Uterus (tissue), 3 donors: ENCODE measurements at regions not wholly inside any gene's neighbourhood (a gene's known extent, or its start where the extent isn't known, plus 50 kb on each side); places are given as distances from the start of the nearest gene placed in this dataset.

ENCODE experiments used
- DNase-seq, 2 donors: peaks; one replicate each; pipeline ENCODE4 v3.0.0-alpha.2; 2019 to 2020
- H3K27ac ChIP-seq, 2 donors: fragments of 200-600 bp; sonication (generic); 1 replicate in 1 of 2; 2 replicates in 1 of 2; pipeline ENCODE4 v1.5.1; 2016 to 2018
- H3K27me3 ChIP-seq, 2 donors: fragments of 200-600 bp; sonication (generic); one replicate each; pipeline ENCODE4 v1.5.1; 2018 to 2019; ENCODE audit warnings: control low read depth in 1 of 2
- H3K36me3 ChIP-seq, 2 donors: fragments of 200-600 bp; sonication (generic); one replicate each; pipeline ENCODE4 v1.5.1; 2019; ENCODE audit warnings: control low read depth in 1 of 2
- H3K4me1 ChIP-seq, 2 donors: fragments of 200-600 bp; sonication (generic); one replicate each; pipeline ENCODE4 v1.5.1; 2018 to 2019; ENCODE audit warnings: control low read depth in 1 of 2
- H3K4me3 ChIP-seq, 2 donors: fragments of 200-600 bp; sonication (generic); 1 replicate in 1 of 2; 2 replicates in 1 of 2; pipeline ENCODE4 v1.5.1; 2018 to 2019; ENCODE audit warnings: mild to moderate bottlenecking in 1 of 2
- H3K9me3 ChIP-seq, 2 donors: fragments of 200-600 bp; sonication (generic); one replicate each; pipeline ENCODE4 v1.5.1; 2019; ENCODE audit warnings: control low read depth in 1 of 2
- CTCF ChIP-seq, 4 experiments: fragments of 200-600 bp in 2 of 4; fragments of 450-650 bp in 2 of 4; sonication (generic) in 2 of 4; IDR thresholded peaks; one replicate each; pipeline ENCODE4 v1.5.1; 2016 to 2019; ENCODE audit warnings: antibody characterized with exemption in 4 of 4, mild to moderate bottlenecking in 2 of 4, moderate library complexity in 1 of 4
- POLR2A ChIP-seq, 2 donors: fragments of 450-650 bp; IDR thresholded peaks; one replicate each; pipeline ENCODE4 v1.6.1; 2016; ENCODE audit warnings: antibody characterized with exemption in 2 of 2, mild to moderate bottlenecking in 1 of 2, moderate library complexity in 1 of 2
- intact Hi-C: fragments of 100-400 bp; cut with DNase I; formaldehyde crosslinking; loops from one replicate; pipeline ENCODE4 v1.15.1; 2023; ENCODE audit warnings: low total_unique reads
- donor health status: DM: yes; HTN: yes; CAD: no.

DNA sequence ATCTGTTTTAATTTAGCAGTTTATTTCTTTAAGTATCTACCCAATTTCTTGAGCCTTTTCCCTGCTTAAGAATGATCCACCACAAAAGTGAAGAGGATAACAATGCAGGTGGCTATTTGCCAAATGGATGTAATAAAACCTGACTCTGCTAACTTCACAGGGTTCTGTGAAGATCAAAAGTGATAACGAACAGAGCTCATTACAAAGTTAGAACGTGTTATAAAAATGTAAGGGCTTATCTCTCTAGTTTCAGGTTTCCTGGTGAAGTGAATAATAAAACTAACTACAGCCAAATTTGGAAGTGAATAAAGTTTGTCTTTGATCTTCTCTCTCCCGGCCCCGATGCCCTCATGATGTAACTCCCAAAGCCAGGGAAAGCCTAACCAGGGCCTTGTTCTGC lies 497.9 kb downstream of the SMARCA1 start:
- DNase-seq: no peak
- H3K27ac ChIP-seq: no peak overlapping the region
- intact Hi-C loops: no loop called here
- TF ChIP-seq CTCF (IDR thresholded peaks at IDR 0.05) (no peak), POLR2A (IDR thresholded peaks at IDR 0.05) (no peak)
- H3K4me1 ChIP-seq: no peaks in the 10 kb centered on the region
- H3K36me3 ChIP-seq: no peaks in the 10 kb centered on the region
- H3K4me3 ChIP-seq: no peak overlapping the region
- no peaks in the 10 kb centered on the region for H3K9me3 ChIP-seq
- H3K27me3 ChIP-seq: no peaks in the 10 kb centered on the region

GRCh38 chrX:129019412-129019811 lies 503.9 kb downstream of the SMARCA1 start:
- intact Hi-C loops: no loop called here
- Histone ChIP-seq H3K27ac (no peak overlapping the region), H3K4me1 (no peaks in the 10 kb centered on the region), H3K27me3 (no peaks in the 10 kb centered on the region), H3K36me3 (no peaks in the 10 kb centered on the region), H3K4me3 (no peak overlapping the region), H3K9me3 (no peaks in the 10 kb centered on the region)
- no peak for DNase-seq
- TF ChIP-seq POLR2A (IDR thresholded peaks at IDR 0.05) (no peak), CTCF (IDR thresholded peaks at IDR 0.05) (no peak)

DNA sequence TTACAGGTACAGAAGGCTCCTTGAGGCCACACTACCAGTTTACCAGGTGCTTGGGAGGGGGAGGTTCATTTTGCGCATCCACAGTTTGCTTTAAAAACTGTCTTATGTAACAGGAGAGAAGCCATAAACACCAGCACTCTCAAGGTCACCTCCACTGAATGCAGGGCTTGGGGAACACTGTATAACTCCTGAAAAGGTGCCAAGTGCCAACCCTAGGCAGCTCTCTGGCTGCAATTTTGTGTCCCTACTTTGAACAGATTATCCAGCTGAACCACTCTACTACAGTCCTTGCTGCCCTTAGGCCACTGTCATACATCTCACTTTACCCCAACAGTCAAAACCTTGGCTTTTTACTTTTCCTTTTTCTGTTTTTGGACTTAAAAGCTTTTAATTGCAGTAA lies 507.9 kb downstream of the SMARCA1 start:
- DNase-seq: no peak
- Histone ChIP-seq H3K27me3 (no peaks in the 10 kb centered on the region), H3K36me3 (no peaks in the 10 kb centered on the region), H3K27ac (no peak overlapping the region), H3K4me1 (no peaks in the 10 kb centered on the region), H3K9me3 (no peaks in the 10 kb centered on the region), H3K4me3 (no peak overlapping the region)
- TF ChIP-seq POLR2A (IDR thresholded peaks at IDR 0.05) (no peak), CTCF (IDR thresholded peaks at IDR 0.05) (no peak)
- intact Hi-C loops: no loop called here

DNA sequence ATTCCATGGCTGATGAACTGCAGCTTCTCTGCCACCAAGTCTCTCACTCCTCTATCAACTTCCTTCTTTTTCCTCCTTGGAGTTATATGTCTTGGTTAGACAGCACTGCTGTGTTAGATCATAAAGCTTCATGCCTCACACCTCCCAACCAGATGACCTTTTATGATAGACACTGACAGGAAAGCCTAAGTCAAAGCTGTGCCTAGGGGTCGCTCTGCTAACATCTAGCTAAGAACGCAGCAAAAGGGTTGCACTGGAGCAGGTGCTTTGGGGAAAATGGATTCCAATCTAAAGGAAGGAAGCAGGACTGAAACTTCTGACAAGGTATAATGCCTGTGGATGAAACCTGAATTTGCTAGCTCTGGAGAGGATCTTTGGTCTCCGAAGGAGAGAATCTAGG lies 509.7 kb downstream of the SMARCA1 start:
- Histone ChIP-seq H3K27me3 (no peaks in the 10 kb centered on the region), H3K4me3 (no peak overlapping the region)
- intact Hi-C loops: no loop called here

GRCh38 chrX:129007631-129008030 lies 515.7 kb downstream of the SMARCA1 start:
- Histone ChIP-seq H3K27ac (no peak overlapping the region), H3K9me3 (no peaks in the 10 kb centered on the region), H3K36me3 (no peaks in the 10 kb centered on the region), H3K27me3 (no peaks in the 10 kb centered on the region), H3K4me3 (no peak overlapping the region), H3K4me1 (no peaks in the 10 kb centered on the region)
- TF ChIP-seq POLR2A (IDR thresholded peaks at IDR 0.05) (no peak), CTCF (IDR thresholded peaks at IDR 0.05) (no peak)
- intact Hi-C loops: no loop called here
- DNase-seq: no peak

More for the DNA sequence above, 509.7 kb downstream of the SMARCA1 start:
- TF ChIP-seq CTCF (IDR thresholded peaks at IDR 0.05): no peak
- TF ChIP-seq POLR2A (IDR thresholded peaks at IDR 0.05): no peak
- Histone ChIP-seq H3K4me1 (no peaks in the 10 kb centered on the region), H3K27ac (no peak overlapping the region), H3K36me3 (no peaks in the 10 kb centered on the region), H3K9me3 (no peaks in the 10 kb centered on the region)
- DNase-seq: no peak
